Activated CD4-positive, alpha-beta T cell treated with anti-CD3 and anti-CD28 coated beads for 48 hours (primary cell): ENCODE measurements at regions not wholly inside any gene's neighbourhood (a gene's known extent, or its start where the extent isn't known, plus 50 kb on each side); places are given as distances from the start of the nearest gene placed in this dataset.

ENCODE experiments used
- DNase-seq: peaks from one replicate; pipeline ENCODE4 v3.0.0-alpha.2; 2020

DNA sequence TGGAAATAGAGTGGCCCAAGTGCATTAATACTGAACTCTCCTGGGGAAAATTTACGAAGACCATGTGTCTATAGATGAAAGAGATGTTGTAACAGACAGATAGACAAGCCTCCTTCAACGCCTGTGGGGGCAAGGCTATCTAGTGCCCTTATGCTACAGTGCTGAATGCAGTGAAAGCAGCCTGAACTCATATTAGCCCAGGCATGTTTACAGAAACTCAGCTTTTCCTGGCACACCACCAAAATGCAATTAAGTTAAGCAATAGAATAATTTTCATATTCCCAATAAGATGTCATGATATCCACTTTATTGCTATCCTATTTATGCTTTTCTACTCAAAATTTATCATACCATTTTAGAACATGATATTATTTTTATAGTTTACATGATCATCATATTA, 277.0 kb downstream of the DIRAS2 start:
- no peak for DNase-seq

DNA sequence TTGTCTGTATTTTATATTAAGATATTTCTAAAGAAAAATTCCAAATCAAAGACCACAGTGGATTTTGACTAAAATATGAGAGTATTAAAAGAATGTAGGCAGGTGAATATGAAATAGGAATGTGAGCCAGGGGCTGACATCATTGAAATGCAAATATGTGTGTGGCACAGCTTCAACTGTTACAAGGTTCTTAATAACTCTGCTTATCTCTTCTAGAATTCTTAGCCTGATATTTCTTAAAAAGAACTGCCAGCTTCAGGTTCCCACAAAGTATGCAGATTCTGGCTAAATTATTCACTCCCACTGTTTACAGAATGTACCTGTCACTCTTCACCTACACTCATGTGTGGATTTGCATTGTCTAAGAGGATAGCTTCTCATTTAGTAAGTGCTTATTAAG, 274.4 kb downstream of the DIRAS2 start:
- no peak for DNase-seq

DNA sequence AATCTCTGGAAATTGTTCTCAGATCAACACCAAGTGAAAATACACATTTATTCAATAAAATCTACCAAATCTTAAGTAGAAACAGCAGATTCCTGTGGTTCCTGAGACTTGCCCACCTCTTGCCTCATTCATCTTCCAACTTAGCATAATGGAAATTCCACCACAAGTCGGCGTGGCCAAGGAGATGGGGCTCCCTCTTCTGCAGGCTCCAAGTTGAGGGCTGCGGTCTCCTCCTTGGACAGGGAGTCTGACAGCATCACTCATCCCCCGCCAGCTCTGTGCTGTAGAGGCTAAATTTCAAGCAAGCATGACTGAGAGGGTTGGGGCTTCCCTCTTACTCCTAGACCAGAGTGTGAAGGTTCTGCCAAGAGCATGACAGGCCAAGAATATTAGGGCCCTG, 273.7 kb downstream of the DIRAS2 start:
- no peak for DNase-seq

DNA sequence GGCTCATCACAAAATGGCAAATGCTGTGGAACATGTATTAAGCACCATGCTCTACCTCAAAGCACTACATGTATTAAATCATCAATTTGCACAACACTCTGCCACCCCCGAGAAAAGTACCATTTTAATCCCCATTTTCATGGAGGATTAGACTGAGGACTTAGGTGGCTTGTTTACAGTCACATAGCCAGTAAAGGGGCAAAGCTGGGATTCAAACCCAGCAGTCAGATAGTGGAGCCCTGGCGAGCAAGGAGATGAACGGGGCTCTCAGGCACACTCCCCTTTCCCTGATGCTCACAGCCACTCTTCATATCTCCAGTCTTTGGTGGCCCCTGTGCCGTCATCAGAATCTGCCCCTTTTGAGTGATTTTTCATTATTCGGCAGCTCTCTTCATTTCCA, 262.9 kb downstream of the DIRAS2 start:
- DNase-seq, result no peak

DNA sequence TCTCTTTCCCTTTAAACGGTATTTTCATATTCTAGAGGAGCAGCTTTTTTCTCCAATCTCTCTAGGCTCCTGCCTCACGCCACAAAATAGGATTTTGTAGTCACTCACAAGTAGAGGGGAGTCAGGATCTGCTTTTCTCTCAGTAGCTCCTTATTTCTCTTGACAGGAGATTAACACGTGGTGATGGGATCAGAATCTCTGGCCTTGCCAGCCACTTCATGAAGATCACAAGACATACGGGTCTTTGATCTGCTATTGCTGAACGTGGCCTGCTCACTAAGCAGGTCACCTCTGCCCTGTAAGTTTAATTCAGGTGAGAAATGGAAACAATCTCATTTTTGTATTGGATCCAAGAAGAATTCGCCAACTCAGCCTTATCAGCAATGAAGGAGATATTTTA, 257.5 kb downstream of the DIRAS2 start:
- DNase-seq, result no peak

DNA sequence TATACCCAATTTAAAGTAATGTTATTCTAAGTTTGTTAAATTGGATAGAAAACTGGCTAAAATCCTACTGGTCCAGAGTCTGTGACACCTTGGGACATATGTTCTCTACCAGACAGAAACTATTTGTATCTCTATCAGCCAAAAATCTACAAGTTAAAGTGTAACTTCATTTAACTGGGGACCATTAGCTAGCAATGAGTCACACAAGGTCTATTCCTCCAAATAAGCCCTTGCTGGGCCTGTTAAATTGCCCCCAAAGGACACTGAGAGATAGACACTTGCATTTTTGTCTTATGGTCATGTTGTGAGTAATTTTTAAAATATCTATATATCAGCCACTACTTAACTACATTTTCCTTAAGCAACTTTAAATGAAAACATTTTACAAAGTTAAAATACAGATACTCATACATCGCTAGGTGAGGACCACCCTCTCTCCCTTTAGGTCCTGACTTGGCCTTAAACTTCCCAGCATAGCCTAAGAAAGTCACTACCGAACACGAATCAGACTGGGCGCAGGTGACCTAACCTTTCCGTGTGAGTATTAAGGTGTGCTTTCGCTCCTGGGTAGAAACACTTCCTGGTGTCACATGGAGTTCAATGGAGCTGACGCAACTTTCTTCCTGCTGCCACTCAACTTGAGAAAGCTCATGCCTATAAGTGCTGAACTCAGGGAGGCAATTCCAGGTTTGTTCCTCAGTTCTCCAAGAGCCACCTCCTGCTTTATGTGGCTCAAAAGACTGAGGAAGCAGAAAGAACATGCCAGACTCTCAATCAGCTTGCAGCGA, 249.1 kb downstream of the DIRAS2 start:
- DNase-seq, result no peak

DNA sequence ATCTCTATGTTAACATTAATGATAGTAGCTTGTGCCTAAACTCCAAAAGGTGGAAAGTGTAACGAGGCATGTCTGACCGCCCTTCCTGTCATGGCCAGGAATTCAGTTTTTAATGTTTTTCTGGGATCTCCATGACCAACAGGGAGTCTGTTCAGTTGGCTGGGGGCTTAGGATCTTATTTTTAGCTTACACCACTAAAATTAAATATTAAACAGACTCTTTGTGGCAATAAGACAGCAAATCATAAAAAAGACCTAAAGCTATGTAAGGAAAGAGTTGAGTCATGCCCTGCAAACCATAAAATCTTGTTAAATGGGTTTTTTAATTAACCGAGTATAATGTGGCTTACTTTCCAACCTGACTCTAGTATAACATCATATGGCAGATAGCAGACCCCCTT, 247.8 kb downstream of the DIRAS2 start:
- no peak for DNase-seq

DNA sequence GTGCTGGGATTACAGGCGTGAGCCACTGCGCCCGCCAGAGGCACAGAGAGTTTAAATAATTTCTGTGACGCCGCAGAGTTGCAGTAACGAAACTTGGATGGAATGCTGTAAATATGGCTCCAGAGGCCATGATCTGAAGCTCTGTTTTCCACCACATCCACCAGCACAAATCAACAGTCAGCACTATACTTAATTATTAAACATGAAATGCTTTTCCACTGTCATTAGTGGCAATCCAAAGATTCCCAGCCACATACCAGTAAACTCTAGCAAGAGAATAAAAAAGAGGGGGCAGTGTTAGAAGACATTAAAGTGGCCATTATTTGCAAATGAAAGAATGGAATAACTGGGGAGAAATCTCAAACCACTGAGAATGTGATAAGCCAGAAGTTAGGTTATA, 242.5 kb downstream of the DIRAS2 start:
- DNase-seq, result no peak

DNA sequence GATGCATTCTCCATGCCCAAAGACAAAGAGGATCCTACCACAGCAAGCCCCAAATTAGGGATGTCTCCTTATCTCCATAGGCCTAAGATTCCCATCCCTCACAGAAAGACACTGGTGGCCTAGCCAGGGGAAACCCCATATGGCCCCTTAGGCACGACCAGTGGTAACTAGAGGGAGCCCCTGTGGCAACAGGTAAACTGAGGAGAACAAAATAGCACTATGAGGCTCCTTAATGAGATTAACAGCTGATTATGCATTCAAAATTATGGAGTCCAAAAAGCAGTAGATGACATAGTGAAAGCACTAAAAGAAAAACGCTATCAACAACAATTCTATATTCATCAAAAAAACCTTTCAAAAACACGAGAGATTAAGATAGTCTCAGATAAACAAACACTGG, 234.0 kb downstream of the DIRAS2 start:
- no peak for DNase-seq

DNA sequence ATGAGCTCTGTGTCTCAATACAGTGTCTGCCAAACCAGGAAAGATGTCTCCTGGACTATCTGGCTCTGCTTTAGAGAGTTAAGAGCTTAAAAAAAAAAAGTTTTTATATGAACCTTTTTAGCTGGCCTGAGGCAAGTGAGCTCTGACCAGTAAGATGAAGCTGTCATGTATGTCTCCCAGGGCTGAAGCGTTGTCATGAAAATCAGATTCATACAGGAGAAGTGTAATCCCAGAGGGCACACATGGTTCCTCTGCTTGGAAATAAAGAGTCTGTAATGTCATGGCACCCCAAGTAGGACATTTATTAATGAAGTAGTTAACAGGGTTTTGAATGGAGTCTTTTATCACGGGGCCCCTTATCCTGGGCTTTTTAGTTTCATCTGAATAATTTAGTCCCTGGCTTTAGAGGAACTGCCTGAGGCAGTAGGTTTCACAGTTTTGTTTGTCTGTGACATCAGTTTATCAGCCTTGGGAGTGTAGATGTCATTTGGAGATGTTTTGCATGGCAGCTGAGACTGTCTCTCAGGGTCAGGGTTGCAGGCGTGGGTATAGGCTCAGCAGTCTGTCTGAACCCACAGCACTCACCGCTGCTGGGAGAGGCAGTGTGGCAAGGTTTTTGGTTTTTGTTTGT, 223.3 kb downstream of the DIRAS2 start:
- DNase-seq, result no peak

DNA sequence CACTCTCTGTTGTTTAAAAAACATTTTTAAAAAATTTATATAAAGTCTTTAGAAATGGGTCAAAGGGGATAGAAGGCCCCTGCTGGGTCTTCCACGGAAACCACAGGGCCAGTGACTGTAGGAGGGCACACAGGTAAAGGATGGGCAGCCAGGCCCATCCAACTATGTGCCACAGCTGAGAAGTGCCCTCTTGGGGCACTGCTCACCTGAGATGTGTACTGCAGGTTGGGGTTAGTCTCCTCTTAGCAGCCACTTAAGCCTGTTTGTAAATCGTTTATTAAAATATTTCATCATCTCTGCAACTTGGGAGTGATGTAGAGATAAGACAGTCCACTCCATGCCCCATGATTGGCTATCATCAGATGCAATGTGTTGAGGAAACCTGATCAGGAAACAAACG, 222.4 kb downstream of the DIRAS2 start:
- DNase-seq, result no peak

DNA sequence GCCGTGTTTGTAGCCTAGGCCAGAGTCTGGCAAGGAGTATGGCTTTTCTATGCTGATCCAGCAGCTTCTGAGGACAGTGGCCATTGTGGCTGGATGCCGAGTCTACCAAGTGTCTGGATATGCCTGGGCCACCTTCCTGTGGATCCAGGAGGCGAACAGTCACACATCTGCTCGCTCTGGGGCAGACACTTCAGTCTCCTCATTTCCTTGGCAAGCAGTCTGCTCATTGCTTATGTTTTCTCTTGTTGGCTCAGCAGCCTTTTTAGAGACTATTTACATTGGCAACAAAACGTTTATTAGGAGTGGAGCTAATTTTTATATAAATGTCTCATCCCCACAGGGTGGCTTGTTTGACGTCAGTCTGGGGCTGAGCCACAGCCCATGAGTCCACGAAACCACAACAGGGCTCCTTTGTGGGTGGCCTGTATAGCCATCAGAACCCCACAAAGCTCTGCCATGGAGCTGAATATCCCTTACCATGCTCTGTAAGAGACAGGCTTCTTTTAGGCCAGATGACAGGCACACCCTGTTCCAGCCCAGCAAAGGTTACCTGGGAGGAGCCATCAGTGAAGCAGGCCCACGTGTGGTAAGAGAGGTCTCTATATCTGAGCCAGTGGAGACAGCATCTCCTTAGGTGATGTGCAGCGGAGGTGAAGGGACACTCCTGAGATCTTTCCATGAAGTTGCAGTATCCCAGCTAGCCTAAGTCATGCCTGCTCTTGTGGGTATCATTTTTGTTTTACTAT, 221.7 kb downstream of the DIRAS2 start:
- no peak for DNase-seq

DNA sequence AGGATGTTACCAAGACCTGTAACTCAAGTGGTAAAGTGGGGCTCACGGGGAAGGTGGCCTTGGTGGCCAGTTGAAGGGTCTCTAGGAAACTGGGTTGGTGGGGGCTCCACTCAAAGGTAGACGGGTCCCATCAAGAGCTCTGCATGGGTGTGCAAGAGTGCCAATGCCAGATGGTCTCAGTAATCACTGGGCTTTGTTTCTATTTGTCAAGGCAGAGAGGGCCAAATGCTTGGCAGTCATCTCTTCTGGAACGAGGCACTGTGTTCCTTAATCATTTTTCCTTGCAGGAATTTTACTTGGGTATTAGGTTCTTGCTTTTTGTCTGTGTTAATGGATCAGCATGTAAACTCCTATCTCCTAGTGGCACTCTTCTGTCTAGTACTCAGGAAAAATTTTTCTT, 220.8 kb downstream of the DIRAS2 start:
- DNase-seq, result no peak

DNA sequence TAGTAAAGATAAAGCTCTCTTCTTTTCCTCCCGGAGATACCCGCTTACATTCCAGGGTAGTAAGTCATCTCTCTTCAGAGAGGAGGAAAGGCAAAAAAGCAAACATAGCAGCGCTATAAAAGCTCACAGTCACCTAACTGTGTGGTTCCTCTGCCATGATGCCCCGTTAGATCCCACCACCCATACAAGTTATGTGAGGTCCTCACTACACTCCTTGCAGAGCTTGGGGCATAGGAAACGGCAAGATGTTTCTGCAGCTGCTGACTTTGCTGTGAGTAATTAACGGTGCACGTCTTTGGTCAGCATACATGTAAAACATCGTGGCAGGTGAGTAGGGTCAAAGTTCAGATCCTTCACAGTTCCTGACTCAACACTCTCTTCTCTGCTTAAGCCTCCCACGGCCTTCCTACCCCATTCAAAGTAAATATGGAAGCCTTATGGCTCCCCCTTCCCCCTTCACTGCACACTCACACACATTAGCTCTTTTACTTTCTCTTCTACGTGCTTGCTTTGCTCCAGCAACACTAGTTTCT, 218.9 kb downstream of the DIRAS2 start:
- no peak for DNase-seq

DNA sequence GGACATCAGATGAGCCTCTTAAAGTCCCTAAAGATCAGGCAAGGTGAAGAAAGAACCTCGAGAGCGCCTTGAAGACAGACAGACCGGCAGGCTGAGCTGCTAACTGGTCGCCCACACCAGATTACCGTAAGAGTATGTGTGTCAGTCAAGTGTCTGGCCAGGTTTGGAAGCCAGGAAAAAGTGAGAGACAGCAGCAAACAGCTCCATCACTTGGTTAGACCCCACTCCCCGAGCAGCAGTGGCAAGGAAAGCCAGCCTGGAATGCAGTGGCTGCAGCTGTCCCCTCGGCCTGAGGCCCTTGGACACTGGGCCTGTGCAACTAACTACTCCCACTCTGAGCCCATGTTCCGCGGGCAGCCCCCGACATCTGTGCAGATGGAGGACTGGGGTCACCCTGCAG, 214.1 kb downstream of the DIRAS2 start:
- no peak for DNase-seq

DNA sequence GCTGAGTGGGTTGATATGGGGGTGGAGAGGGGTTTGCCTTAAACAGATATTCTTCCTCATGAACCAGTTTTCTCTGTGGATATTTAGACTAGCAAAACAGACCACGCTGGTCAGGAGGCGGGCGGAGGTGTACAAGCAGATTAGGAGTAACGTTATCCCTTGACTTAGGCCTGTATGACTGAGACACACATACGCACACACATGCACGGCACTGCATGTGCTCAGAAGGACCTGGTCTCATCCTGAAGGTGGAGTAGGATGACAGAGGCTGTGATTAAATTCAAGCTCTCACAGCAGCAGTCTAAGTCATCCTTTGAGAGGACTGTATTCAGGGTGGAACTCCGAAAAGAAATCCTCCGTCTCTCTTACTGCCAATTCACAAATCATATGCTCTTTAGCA, 209.7 kb downstream of the DIRAS2 start:
- DNase-seq, result no peak

DNA sequence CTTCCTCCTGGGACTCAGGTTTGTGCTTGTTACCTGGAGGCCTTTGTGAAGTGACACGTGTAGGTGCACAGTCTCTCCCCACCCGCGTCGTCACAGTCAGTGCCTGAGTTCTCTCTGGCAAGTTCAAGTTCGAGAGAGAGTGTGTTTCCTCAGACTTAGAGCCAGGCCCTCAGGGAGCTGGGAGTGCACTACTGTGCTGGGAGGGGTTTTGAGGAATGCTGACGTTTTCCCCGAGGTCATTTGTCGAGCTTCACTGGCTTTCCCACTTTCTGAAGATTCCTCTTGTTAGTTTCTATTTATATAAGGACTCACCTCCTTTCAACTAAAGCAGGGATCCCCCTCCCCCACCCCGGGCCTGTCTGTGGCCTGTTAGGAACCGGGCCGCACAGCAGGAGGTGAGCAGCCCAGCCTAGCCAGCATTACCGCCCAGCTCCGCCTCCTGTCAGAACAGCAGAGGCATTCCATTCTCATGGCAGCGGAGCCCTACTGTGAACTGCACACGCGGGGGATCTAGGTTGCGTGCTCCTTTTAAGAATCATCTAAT, 209.2 kb downstream of the DIRAS2 start:
- no peak for DNase-seq

DNA sequence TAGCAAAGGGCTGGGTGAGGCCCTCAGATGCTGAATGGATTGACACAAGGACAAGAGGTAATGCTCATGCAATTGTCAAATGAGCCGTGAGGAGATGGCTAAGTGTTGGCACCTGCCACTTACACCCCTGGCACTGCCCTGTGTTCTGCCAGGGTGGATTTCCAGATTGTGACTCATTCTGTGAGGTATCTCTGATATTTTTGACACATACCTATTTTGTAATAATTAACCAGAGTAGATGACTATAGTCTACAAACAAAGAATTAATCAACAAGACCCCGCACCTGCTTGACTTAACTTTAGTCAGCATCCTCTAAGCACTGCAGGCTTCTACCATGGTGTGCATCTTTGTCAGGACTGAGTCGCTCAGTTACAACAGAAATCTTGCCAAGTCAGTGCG, 200.8 kb downstream of the DIRAS2 start:
- no peak for DNase-seq

DNA sequence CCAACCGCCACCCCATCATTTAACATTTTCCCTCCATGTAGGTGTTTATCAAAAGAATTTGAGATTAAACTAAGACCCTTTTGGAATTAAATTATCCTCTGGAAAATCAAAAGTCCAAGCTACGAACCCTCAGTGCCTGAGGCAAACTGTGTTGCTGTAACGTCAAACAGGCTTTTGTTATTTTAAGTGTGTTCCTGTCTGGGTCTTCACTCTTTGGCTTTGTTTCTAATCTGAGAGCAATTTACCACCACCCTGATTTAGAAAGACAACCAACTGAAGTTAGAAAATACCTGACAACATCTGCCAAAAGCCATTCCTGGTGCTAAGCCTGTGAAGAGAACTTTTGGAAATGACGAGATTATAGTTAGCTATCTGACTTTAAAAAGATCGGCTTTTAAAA, 199.9 kb downstream of the DIRAS2 start:
- DNase-seq, result no peak

DNA sequence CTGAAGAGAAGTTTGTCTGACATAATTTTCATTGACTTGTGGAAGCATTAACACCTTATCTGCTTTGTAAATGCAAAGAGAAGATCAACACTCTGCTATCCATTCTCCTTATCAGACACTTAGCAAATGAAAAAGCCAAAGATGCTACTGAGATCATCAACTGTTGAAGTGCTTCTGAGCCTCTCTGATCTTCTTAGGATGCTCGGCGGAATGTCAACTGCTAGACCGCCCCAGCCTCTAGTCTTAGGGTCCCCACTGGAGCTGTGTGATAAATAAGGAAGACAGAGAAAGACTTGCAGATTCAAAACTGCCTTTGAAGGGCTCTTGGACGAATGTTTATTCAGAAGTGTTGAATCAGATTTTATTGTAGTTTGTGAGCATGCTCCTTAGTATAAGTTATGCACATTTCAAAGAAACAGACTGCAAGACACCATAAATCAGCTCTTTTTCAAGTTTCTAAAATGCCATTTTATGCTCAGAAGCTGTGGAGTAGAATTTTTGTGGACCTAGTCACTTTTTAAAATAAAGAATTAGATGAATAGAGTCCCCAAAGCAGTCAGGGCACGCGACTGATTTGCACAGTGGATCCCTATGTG, 197.9 kb downstream of the DIRAS2 start:
- no peak for DNase-seq

DNA sequence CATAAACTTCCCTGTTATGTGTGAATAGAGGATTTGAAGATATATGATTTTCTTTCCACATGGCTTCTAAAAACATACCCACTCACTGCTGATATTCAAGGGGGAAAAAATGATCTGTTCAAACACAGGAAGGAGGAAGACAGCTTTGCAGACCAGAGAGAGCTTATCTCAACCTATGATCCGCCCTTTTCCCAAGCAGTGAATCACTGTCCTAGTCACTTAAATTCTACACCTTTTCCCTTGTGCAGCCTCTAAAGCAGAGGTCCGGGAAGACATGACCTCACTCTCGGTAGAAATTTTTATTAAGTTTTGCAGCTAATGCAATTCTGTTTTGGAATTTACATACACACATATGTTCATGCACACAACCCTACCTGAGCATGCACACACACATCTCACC, 197.2 kb downstream of the DIRAS2 start:
- no peak for DNase-seq

DNA sequence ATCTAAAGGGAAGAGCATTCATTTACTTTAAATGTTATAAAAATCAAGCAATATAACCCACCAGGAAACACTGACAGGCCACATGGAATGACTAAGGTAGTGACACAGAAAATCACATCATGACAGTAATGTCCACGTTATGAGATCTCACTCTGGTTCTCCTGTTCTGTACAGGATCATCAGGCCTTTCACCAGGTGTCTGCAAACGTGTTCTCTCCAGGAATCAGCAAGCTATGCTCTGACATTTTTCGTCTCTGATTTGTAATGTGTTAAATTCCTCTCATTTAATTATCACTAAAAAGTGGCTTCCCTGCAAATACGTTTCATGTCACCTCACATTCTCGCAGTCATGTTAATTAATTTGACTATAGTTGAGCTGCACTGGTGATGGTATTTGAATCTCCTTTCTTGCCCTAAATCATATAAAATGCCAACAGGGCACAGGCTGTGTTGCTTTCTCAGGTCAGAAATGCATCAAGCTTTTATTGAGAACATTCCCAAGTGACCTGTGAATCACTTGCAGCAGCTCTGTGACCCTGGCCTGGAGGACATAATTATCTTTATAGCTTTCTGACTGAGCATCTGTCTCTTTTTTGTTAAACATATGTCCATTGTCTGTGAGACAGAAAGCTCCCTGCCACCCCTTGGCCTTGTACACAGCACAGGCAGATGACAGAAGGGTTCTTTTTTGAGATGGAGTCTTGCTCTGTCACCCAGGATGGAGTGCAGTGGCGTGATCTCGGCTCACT, 196.2 kb downstream of the DIRAS2 start:
- DNase-seq, result no peak

DNA sequence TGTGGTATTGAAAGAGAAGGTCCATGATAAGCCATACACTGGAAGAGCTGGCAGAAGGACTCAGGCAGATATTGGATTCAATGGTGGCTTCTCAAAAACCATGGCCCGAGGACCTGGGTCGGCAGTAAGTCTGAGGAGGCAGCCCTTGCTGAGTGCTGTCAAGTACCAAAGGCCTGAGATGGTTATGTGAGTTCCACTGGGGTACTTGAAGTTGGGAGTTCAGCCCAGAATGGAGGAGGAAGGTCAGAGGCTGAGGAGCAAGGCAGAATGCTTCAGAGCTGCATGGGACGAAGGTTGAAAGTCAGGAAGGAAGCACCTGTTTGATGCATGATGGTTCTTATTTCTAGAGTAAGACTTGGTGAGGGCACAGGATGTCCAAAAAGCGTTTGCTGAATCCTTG, 194.9 kb downstream of the DIRAS2 start:
- DNase-seq, result no peak
